ENCODE measurements at regions not wholly inside any gene's neighbourhood (a gene's known extent, or its start where the extent isn't known, plus 50 kb on each side); places are given as distances from the start of the nearest gene placed in this dataset.
A peak's percentile ranks its signal among the peaks of the same experiment; 100 is the strongest.
"Not testable (repeated sequence)": the region's sequence is repeated elsewhere in the genome, so short reads cannot be mapped to it uniquely, and the experiment has no call there.

DNA sequence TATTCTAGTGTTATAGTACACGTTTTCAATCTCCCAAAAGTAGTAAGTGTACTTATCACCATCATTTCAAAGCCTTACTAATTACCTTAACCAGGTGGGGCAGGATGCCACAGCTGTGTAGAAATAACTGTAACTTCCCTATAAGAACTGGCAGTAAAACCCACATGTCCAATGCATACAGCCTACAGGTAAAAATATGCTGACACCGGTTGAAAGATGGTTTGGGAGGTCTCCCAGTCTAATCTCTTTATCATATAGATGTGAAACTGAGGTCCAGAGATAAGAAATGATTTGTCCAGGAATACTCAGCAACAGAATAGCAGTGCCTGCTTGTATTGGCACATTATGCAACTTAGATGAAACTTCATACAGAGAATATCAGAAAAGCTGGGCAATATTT lies 322.9 kb downstream of the BCL11A start:
- DNase-seq, result no peak

DNA sequence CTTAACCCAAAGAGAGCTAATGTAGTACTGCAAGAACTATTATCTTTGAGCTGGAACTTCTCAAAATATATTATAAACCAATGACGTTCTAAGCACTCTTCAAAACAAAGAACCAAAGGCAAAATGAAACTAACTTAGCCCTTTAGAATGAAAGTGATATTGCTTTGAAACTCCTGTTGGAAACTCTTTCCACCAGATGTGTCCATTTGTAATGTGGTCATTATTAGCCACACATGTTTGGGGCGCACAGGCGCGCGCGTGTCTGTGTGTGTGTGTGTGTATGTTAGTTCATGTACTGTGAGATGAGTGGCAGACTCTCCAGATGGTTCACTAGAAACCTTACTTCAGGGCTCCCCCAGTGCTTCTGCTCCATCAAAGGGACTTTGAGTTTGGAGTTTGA lies 323.4 kb downstream of the BCL11A start:
- DNase-seq, result no peak

DNA sequence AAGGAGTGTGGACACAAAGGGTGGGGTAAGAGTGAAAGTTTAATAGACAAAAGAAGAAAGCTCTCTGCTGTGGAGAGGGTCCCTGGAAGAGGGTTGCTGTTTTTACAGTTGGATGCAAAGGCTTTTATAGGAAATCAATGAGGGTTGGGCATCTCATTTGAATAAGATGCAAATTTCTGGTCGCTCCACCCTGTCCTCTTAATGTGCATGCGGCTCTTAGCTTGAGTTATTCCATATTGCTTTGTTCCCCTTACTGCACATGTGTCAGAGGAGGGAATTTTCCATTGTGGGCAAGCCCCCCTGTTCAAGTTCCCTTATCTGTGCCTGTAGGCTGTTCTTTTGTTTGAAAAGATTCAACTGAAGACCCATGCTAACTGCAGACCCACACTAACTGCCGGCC lies 326.5 kb downstream of the BCL11A start:
- no peak for DNase-seq

DNA sequence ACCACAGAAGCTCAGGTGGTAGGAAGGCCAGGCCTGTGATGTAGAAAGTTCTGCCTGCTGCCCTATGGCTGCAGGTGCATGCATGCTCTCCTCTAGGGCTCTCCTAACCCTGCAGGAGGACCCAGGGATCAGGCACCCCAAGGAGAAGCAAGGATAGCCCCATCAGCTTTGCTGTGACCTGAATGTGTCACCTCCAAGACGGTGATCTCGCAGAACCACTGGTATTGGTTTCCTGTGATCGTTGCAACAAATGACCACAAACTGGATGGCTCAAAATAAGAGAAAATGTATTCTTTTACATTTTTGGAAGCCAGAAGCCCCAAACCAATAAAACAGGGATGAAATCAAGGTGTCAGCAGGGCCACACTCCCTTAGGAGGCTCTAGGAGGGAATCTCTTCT lies 327.3 kb downstream of the BCL11A start:
- DNase-seq, result no peak

DNA sequence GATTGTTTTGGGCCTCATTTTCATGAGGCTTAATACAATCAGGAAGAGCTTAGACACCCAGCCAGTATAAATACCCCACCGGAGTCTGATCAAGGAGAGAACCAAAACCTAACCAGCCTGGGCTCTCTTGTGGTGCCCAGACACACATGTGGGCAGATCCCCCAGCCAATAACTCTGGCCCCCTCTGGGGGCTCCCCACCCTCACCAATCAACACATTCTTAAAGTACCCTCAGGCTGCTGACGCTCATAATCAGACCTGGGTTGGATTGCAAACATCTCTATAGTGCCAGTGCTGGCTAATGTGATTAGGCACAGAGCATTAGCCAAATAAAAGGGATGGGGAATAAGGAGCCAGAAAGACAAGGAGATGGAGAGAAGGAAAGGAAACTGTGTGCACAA lies 329.6 kb downstream of the BCL11A start:
- DNase-seq, result no peak

GRCh38 chr2:60221098-60221497 lies 332.4 kb downstream of the BCL11A start:
- no peak for DNase-seq

- no peak for DNase-seq
Measured at GRCh38 chr2:60219536-60219935, 333.9 kb downstream of the BCL11A start.

- peak; percentile 6 for DNase-seq
Measured at GRCh38 chr2:60216452-60216995, 336.9 kb downstream of the BCL11A start.

- DNase-seq, result no peak
Measured at GRCh38 chr2:60215386-60215901, 338.0 kb downstream of the BCL11A start.

- DNase-seq, result no peak
Measured at GRCh38 chr2:60214626-60214875, 338.9 kb downstream of the BCL11A start.

- no peak for DNase-seq
Measured at GRCh38 chr2:60213865-60214625, 339.4 kb downstream of the BCL11A start.

GRCh38 chr2:60212181-60212945 lies 341.1 kb downstream of the BCL11A start:
- no peak for DNase-seq

- DNase-seq, result not testable (repeated sequence)
Measured at GRCh38 chr2:60189006-60189405, 364.4 kb downstream of the BCL11A start.

GRCh38 chr2:60175290-60175689 lies 378.2 kb downstream of the BCL11A start:
- DNase-seq, result no peak

DNA sequence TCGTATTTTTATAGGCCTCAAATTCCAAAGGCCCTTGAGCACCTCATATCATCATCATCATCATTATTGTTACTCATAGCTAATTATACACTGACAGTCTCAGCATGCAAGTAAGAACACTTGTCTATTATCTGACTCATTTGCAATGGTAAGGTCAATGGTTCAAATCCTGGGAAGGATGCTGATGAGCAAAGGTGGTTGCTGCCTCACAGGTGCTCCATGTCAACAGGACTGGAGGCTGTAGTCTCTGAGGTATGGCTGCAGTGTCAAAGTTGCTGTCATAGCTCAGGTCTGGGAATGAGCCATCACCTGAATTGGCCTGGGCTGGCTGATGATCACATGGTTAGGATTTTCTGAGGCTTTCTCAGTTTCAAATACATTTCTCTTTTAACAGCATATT lies 379.3 kb downstream of the BCL11A start:
- no peak for DNase-seq

GRCh38 chr2:60172801-60173200 lies 380.7 kb downstream of the BCL11A start:
- DNase-seq, result no peak

DNA sequence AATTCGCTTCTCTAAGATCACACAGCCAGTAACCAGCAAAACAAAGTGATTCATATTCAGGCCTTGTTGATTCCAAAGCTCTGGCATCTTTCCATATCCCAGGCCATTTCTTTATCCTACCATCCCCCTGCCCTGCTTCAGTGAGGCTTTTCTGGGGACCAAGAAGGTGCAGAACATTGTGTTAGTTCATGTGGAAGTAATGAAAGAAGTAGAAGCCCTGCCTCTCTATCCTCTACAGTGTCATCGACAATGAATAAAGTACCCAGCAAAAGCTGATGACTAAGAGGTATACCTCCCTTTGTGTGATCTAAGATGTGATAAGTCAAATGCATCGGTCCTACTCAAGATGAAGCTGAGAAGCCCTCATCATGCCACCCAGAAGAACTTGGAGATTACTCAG lies 383.2 kb downstream of the BCL11A start:
- no peak for DNase-seq

GRCh38 chr2:60168247-60168646 lies 385.2 kb downstream of the BCL11A start:
- no peak for DNase-seq

- DNase-seq, result no peak
Measured at GRCh38 chr2:60167089-60167488, 386.4 kb downstream of the BCL11A start.

DNA sequence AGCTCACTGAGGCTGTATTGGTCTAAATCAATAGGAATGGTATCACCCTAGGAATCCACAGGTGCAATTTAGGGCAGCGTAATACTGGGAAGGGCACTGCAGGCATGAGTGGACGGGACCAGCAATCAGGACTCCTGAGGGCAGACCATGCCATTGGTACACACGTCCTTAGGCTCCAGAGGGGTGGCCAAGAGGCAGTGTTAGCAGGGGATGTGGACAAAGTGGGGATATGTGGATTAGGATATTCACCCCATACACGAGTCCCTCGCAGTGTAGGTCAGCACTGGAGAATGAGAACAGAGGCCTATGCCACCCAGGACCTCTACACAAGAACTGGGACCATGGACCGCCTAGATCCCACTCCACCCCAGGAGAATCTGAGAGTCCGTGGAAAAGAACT lies 389.8 kb downstream of the BCL11A start:
- no peak for DNase-seq

- peak; percentile 48 for DNase-seq
Measured at GRCh38 chr2:60159519-60159918, 393.9 kb downstream of the BCL11A start.

GRCh38 chr2:60158262-60158661 lies 395.2 kb downstream of the BCL11A start:
- no peak for DNase-seq

- no peak for DNase-seq
Measured at GRCh38 chr2:60157283-60157682, 396.2 kb downstream of the BCL11A start.

DNA sequence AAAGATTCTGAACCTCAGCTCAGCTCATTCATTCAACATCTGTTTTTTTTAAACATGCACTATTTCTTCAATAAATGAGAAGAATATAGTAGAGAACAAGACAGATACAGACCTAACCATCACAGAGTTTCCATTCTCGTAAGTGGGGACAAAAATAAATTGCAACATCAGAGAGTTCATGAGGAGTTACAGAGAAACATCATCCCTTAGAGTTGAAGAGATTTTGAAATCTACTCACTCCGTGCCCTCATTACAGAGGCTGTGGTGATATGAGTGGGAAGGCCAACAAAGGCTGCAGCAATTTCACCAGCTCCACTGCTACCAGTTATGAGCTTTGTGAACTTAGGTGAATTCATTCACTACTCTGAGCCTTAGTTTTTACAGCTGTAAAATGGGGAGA lies 399.3 kb downstream of the BCL11A start:
- DNase-seq, result no peak

Data from OCI-M1 (cell line).